ENCODE measurements at regions not wholly inside any gene's neighbourhood (a gene's known extent, or its start where the extent isn't known, plus 50 kb on each side); places are given as distances from the start of the nearest gene placed in this dataset.

- TF ChIP-seq CTCF (conservative IDR thresholded peaks at IDR 0.05) (no peak), ZFX (IDR thresholded peaks at IDR 0.05) (no peak)
Observed at GRCh38 chr2:14454202-14454601, 178.3 kb upstream of the LRATD1 start.

All from C4-2B (cell line).